Ascending aorta (tissue), 2 donors: ENCODE measurements at regions not wholly inside any gene's neighbourhood (a gene's known extent, or its start where the extent isn't known, plus 50 kb on each side); places are given as distances from the start of the nearest gene placed in this dataset.

ENCODE experiments used
- DNase-seq, 2 donors: peaks; one replicate each; pipeline ENCODE4 v3.0.0-alpha.2; 2019; ENCODE audit warnings: low spot score in 2 of 2
- H3K27ac ChIP-seq, 2 donors: fragments of 200-600 bp; sonication (generic); one replicate each; pipeline ENCODE4 v1.5.1; 2016 to 2017; ENCODE audit warnings: mild to moderate bottlenecking in 1 of 2
- H3K27me3 ChIP-seq: fragments of 200-600 bp; sonication (generic); one replicate; pipeline ENCODE4 v1.5.1; 2017
- H3K36me3 ChIP-seq, 2 donors: fragments of 200-600 bp; sonication (generic); one replicate each; pipeline ENCODE4 v1.5.1; 2016
- H3K4me1 ChIP-seq, 2 donors: fragments of 200-600 bp; sonication (generic); one replicate each; pipeline ENCODE4 v1.5.1; 2016 to 2017; ENCODE audit warnings: mild to moderate bottlenecking in 1 of 2
- H3K4me3 ChIP-seq, 2 donors: fragments of 200-600 bp; sonication (generic); one replicate each; pipeline ENCODE4 v1.5.1; 2016 to 2017; ENCODE audit warnings: mild to moderate bottlenecking in 1 of 2
- H3K9me3 ChIP-seq, 2 donors: fragments of 200-600 bp; sonication (generic); one replicate each; pipeline ENCODE4 v1.5.1; 2016
- intact Hi-C: fragments of 100-400 bp; cut with DNase I; formaldehyde crosslinking; loops from one replicate; pipeline ENCODE4 v1.15.1; 2023
- TF ChIP-seq, protein P1 (sequence below), 3 experiments: fragments of 200-600 bp in 2 of 3; fragments of 450-650 bp in 1 of 3; sonication (generic) in 2 of 3; IDR thresholded peaks; one replicate each; pipeline ENCODE4 v1.5.1; 2016 to 2019; ENCODE audit warnings: antibody characterized with exemption in 3 of 3, mild to moderate bottlenecking in 1 of 3, moderate library complexity in 1 of 3

DNA sequence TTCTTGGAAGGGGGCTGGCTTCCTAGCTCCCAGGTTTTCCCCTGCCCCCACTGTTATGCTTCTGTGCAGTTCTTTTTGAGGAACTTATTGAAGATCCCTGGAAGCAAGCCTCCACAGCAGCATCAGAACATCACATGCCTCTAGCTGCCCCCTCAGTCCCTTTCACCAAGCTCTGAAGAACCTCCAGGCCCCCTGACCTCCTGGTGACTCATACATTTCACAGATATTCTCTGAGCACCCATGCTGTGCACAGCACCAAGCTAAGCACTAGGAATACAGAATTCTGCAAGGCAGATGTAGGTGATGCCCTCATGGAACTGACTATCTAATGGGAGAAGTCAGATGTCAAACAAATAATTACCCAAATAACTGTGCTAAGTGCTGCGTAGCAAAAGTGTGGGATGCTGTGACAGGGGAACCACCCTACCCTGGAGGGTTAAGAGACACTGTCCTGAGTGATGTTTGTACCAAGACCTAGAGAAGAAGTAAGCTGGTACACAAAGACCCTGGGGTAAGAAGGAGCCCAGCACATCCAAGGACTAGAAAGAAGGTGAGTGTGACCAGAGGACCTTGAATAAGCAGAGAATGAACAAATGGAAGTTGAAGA is 213.7 kb upstream of the NR4A3 start:
- H3K27ac ChIP-seq, result no peak overlapping the region
- no peaks in the 10 kb centered on the region for H3K4me1 ChIP-seq
- DNase-seq, result no peak
- no peaks in the 10 kb centered on the region for H3K36me3 ChIP-seq
- TF ChIP-seq, protein P1, sequence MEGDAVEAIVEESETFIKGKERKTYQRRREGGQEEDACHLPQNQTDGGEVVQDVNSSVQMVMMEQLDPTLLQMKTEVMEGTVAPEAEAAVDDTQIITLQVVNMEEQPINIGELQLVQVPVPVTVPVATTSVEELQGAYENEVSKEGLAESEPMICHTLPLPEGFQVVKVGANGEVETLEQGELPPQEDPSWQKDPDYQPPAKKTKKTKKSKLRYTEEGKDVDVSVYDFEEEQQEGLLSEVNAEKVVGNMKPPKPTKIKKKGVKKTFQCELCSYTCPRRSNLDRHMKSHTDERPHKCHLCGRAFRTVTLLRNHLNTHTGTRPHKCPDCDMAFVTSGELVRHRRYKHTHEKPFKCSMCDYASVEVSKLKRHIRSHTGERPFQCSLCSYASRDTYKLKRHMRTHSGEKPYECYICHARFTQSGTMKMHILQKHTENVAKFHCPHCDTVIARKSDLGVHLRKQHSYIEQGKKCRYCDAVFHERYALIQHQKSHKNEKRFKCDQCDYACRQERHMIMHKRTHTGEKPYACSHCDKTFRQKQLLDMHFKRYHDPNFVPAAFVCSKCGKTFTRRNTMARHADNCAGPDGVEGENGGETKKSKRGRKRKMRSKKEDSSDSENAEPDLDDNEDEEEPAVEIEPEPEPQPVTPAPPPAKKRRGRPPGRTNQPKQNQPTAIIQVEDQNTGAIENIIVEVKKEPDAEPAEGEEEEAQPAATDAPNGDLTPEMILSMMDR (IDR thresholded peaks at IDR 0.05), result no peak
- intact Hi-C loops, result no loop called here
- H3K4me3 ChIP-seq, result no peak overlapping the region
- H3K27me3 ChIP-seq, result no peaks in the 10 kb centered on the region
- H3K9me3 ChIP-seq, result no peaks in the 10 kb centered on the region

DNA sequence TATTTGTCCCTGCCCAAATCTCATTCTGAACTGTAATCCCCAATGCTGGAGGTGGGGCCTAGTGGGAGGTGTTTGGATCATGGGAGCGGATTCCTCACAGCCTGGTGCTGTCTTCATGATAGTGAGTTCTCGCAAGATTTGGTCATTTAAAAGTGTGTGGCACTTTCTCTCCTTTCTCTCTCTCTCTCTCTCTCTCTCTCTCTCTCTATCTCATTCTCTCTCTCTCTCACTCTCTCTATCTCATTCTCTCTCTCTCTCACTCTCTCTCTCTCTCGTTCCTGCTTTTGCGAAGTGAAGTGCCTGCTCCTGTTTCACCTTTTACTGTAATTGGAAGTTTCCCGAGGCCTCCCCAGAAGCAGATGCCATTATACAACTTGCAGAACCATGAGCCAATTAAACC is 207.3 kb upstream of the NR4A3 start:
- intact Hi-C loops, result no loop called here
- Histone ChIP-seq H3K4me3 (no peak overlapping the region), H3K4me1 (no peaks in the 10 kb centered on the region), H3K9me3 (no peaks in the 10 kb centered on the region), H3K27ac (no peak overlapping the region), H3K36me3 (no peaks in the 10 kb centered on the region), H3K27me3 (no peaks in the 10 kb centered on the region)
- DNase-seq, result no peak
- TF ChIP-seq, protein P1 (IDR thresholded peaks at IDR 0.05), result no peak

DNA sequence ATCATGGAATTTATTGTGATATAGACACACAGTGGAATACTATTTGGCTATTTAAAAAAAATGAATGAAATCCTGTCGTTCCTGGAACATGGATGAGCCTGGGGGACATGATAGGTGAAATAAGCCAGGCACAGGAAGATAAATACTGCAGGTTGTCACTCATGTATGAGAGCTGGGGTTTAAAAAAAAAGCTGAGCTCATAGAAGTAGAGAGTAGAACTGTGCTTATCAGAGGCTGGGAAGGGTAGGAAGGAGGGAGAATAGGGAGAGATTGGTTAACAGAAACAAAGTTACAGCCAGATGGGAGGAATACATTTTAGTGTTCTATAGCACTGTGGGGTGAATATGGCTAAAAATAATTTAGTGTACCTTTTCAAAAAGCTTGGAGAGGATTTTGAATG is 200.6 kb upstream of the NR4A3 start:
- Histone ChIP-seq H3K9me3 (no peaks in the 10 kb centered on the region), H3K4me1 (no peaks in the 10 kb centered on the region), H3K27ac (no peak overlapping the region), H3K27me3 (no peaks in the 10 kb centered on the region), H3K4me3 (no peak overlapping the region), H3K36me3 (no peaks in the 10 kb centered on the region)
- no peak for DNase-seq
- TF ChIP-seq, protein P1 (IDR thresholded peaks at IDR 0.05), result no peak
- intact Hi-C loops, result no loop called here

DNA sequence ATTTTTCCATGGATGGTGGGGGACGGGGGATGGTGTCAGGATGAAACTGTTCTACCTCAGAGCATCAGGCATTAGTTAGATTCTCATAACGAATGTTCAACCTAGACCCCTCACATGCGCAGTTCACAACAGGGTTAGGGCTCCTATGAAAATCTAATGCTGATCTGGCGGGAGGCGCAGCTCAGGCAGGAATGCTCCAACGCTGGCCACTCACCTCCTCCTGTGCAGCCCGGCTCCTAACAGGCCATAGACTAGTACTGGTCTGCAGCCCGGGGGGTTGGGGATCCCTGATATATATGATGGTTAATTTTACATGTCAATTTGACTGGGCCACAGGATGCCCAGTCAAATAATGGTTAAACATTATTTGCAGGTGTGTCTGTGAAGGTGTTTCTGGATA is 199.0 kb upstream of the NR4A3 start:
- H3K4me3 ChIP-seq, result no peak overlapping the region
- H3K4me1 ChIP-seq, result no peaks in the 10 kb centered on the region
- DNase-seq, result no peak
- no peaks in the 10 kb centered on the region for H3K9me3 ChIP-seq
- TF ChIP-seq, protein P1 (IDR thresholded peaks at IDR 0.05), result no peak
- no peaks in the 10 kb centered on the region for H3K27me3 ChIP-seq
- intact Hi-C loops, result no loop called here
- no peaks in the 10 kb centered on the region for H3K36me3 ChIP-seq
- no peak overlapping the region for H3K27ac ChIP-seq

DNA sequence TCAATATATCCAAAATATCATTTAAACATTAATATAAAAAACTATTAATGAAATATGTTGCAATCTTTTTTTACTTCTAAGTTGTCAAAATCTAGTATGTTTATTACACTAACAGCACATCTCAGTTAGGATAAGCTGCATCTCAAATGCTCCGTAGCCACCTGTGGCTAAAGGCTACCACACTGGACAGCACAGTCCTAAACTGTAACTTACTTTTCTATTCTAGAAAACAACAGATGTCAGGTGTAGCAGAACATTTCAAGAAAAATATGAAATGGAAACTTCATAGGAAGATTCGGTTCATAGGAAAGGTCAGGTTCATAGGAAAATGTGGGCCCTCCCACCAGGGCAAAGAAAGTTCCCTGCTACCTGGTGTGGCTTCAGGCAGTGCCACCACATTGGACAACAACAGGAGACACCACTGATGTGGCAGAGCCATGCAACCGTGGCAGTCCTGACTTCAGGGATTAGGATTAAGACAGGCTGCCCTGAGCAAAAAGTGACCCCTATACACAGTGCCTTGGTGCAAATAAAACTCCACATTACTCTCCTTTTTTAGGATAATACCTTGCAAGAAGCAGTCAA is 197.8 kb upstream of the NR4A3 start:
- intact Hi-C loops, result no loop called here
- TF ChIP-seq, protein P1 (IDR thresholded peaks at IDR 0.05), result no peak
- H3K9me3 ChIP-seq, result no peaks in the 10 kb centered on the region
- H3K36me3 ChIP-seq, result no peaks in the 10 kb centered on the region
- DNase-seq, result no peak
- H3K4me1 ChIP-seq, result no peaks in the 10 kb centered on the region
- no peaks in the 10 kb centered on the region for H3K27me3 ChIP-seq
- no peak overlapping the region for H3K4me3 ChIP-seq
- no peak overlapping the region for H3K27ac ChIP-seq
